ENCODE measurements at regions not wholly inside any gene's neighbourhood (a gene's known extent, or its start where the extent isn't known, plus 50 kb on each side); places are given as distances from the start of the nearest gene placed in this dataset.

- no peak for DNase-seq
Observed at GRCh38 chr5:123906698-123907295, 394.8 kb downstream of the CSNK1G3 start.

- DNase-seq, result no peak
Observed at GRCh38 chr5:123885081-123885480, 373.1 kb downstream of the CSNK1G3 start.

GRCh38 chr5:123882965-123883345 is 371.0 kb downstream of the CSNK1G3 start:
- peak; percentile 37 for DNase-seq

- no peak for DNase-seq
Observed at GRCh38 chr5:123882319-123882964, 370.5 kb downstream of the CSNK1G3 start.

GRCh38 chr5:123881759-123882244 is 369.8 kb downstream of the CSNK1G3 start:
- peak; percentile 87 for DNase-seq

- DNase-seq, result no peak
Observed at GRCh38 chr5:123880875-123881274, 368.9 kb downstream of the CSNK1G3 start.

GRCh38 chr5:123879071-123879470 is 367.1 kb downstream of the CSNK1G3 start:
- DNase-seq, result no peak

- DNase-seq, result no peak
Observed at GRCh38 chr5:123876276-123876790, 364.4 kb downstream of the CSNK1G3 start.

- no peak for DNase-seq
Observed at GRCh38 chr5:123875561-123876275, 363.7 kb downstream of the CSNK1G3 start.

- peak; percentile 57 for DNase-seq
Observed at GRCh38 chr5:123874600-123875201, 362.7 kb downstream of the CSNK1G3 start.

- no peak for DNase-seq
Observed at GRCh38 chr5:123873846-123874245, 361.9 kb downstream of the CSNK1G3 start.

- DNase-seq, result no peak
Observed at GRCh38 chr5:123871373-123871772, 359.4 kb downstream of the CSNK1G3 start.

GRCh38 chr5:123868881-123869280 is 356.9 kb downstream of the CSNK1G3 start:
- no peak for DNase-seq

- no peak for DNase-seq
Observed at GRCh38 chr5:123868267-123868666, 356.3 kb downstream of the CSNK1G3 start.

- peak; percentile 61 for DNase-seq
Observed at GRCh38 chr5:123865641-123866040, 353.7 kb downstream of the CSNK1G3 start.

- no peak for DNase-seq
Observed at GRCh38 chr5:123864578-123864977, 352.6 kb downstream of the CSNK1G3 start.

GRCh38 chr5:123858938-123859337 is 347.0 kb downstream of the CSNK1G3 start:
- no peak for DNase-seq

- DNase-seq, result no peak
Observed at GRCh38 chr5:123856766-123857165, 344.8 kb downstream of the CSNK1G3 start.

GRCh38 chr5:123855609-123856008 is 343.6 kb downstream of the CSNK1G3 start:
- no peak for DNase-seq

GRCh38 chr5:123845356-123846100 is 333.6 kb downstream of the CSNK1G3 start:
- no peak for DNase-seq

GRCh38 chr5:123844873-123845272 is 332.9 kb downstream of the CSNK1G3 start:
- DNase-seq, result peak; percentile 48

- no peak for DNase-seq
Observed at GRCh38 chr5:123835421-123835820, 323.4 kb downstream of the CSNK1G3 start.

GRCh38 chr5:123830575-123830974 is 318.6 kb downstream of the CSNK1G3 start:
- no peak for DNase-seq

Data from fibroblast of skin of right quadriceps (primary cell).